Endothelial cell of umbilical vein (primary cell): ENCODE measurements at regions not wholly inside any gene's neighbourhood (a gene's known extent, or its start where the extent isn't known, plus 50 kb on each side); places are given as distances from the start of the nearest gene placed in this dataset.

ENCODE experiments used
- BruUV-seq: library from RNA; stranded (reverse); fragments of 400-500 nt; replicated peaks from 2 replicates; lab custom pipeline; 2021; lab: Mats Ljungman, UMichigan
- CTCF ChIA-PET: fragments of 300-600, 350-600 bp; sonication (Branson Sonifier 250); formaldehyde crosslinking; loops from one replicate; lab custom pipeline; 2021; ENCODE audit warnings: antibody characterized with exemption, inconsistent platforms; lab: Charles Lee
- POLR2A ChIA-PET: fragments of 300-600, 350-600 bp; sonication (Branson Sonifier 250); formaldehyde crosslinking; loops from one replicate; lab custom pipeline; 2021; ENCODE audit warnings: antibody characterized with exemption, inconsistent platforms; lab: Charles Lee
- DNase-seq: peaks from one replicate; pipeline ENCODE4 v3.0.0-alpha.2; 2011; ENCODE audit warnings: low read depth, low spot score
- FAIRE-seq: peaks from 2 replicates; lab custom pipeline; 2011; peaks lifted over from hg19 to GRCh38; lab: Jason Lieb, UNC
- H2AFZ ChIP-seq: 2 replicates; pipeline ENCODE4 v1.6.0; 2012; ENCODE audit warnings: low read depth, low read length, control low read depth, inconsistent platforms
- H3K27ac ChIP-seq: 2 replicates; pipeline ENCODE4 v1.5.1; 2011; ENCODE audit warnings: low read depth, mild to moderate bottlenecking, control low read depth, low read length, moderate library complexity; ENCODE audit not compliant: insufficient read depth
- H3K27me3 ChIP-seq, 2 experiments: 2 replicates each; pipeline versions ENCODE4 v1.6.0 to v1.6.1; 2011; ENCODE audit warnings: low read length in 2 of 2, mixed read lengths in 1 of 2; ENCODE audit not compliant: control insufficient read depth in 2 of 2, insufficient read depth in 2 of 2
- H3K36me3 ChIP-seq, 2 experiments: 2 replicates in 1 of 2; 3 replicates in 1 of 2; pipeline ENCODE4 v1.5.1; 2011; ENCODE audit warnings: low read length in 2 of 2, mild to moderate bottlenecking in 1 of 2, moderate library complexity in 1 of 2; ENCODE audit not compliant: control insufficient read depth in 2 of 2, insufficient read depth in 2 of 2; ENCODE audit errors: extremely low read depth in 1 of 2
- H3K4me1 ChIP-seq: 3 replicates; pipeline ENCODE4 v1.5.1; 2011; ENCODE audit warnings: mild to moderate bottlenecking, low read length; ENCODE audit not compliant: control insufficient read depth, insufficient read depth; ENCODE audit errors: extremely low read depth
- H3K4me2 ChIP-seq: 2 replicates; pipeline ENCODE4 v1.6.1; 2011; ENCODE audit warnings: low read length, control low read depth, mixed read lengths; ENCODE audit not compliant: insufficient read depth
- H3K4me3 ChIP-seq, 3 experiments: fragments of 200-600 bp in 1 of 3; sonication (generic), shearing (Covaris generic) in 1 of 3; replicated peaks in 1 of 3; 2 replicates each; pipeline ENCODE4 v1.5.1; 2011 to 2016; ENCODE audit warnings: control low read depth in 3 of 3, low read length in 3 of 3, mild to moderate bottlenecking in 2 of 3, inconsistent platforms in 1 of 3, low read depth in 1 of 3, moderate library complexity in 1 of 3; ENCODE audit not compliant: insufficient read depth in 1 of 3
- H3K79me2 ChIP-seq: 2 replicates; pipeline ENCODE4 v1.6.0; 2012; ENCODE audit warnings: low read length, inconsistent platforms; ENCODE audit not compliant: control insufficient read depth, insufficient read depth
- H3K9ac ChIP-seq: replicated peaks from 2 replicates; pipeline ENCODE3; 2011; ENCODE audit warnings: low read length, control low read depth; ENCODE audit not compliant: insufficient read depth; ENCODE audit errors: extremely low read depth
- H3K9me1 ChIP-seq: replicated peaks from 3 replicates; pipeline ENCODE4 v1.6.0; 2011; ENCODE audit warnings: mild to moderate bottlenecking, low read length; ENCODE audit not compliant: control insufficient read depth, insufficient read depth; ENCODE audit errors: extremely low read depth
- H3K9me3 ChIP-seq: replicated peaks from 2 replicates; pipeline ENCODE4 v1.5.1; 2012; ENCODE audit warnings: low read length, inconsistent platforms; ENCODE audit not compliant: control insufficient read depth, insufficient read depth
- H4K20me1 ChIP-seq: replicated peaks from 2 replicates; pipeline ENCODE3; 2011; ENCODE audit warnings: mild to moderate bottlenecking, low read length; ENCODE audit not compliant: control insufficient read depth, insufficient read depth; ENCODE audit errors: extremely low read depth
- CTCF ChIP-seq, 2 donors: IDR thresholded peaks; 1 replicate in 1 of 2; 2 replicates in 1 of 2; pipeline ENCODE4 v1.5.1; 2011; ENCODE audit warnings: low read length in 2 of 2, mild to moderate bottlenecking in 2 of 2, moderate library complexity in 2 of 2, control low read depth in 1 of 2, inconsistent platforms in 1 of 2, low read depth in 1 of 2; ENCODE audit not compliant: insufficient read depth in 1 of 2; ENCODE audit errors: extremely low read depth in 1 of 2
- EZH2 ChIP-seq: IDR thresholded peaks from 2 replicates; pipeline ENCODE4 v1.6.1; 2012; ENCODE audit warnings: borderline replicate concordance, low read depth, mild to moderate bottlenecking, moderate library complexity, low read length, inconsistent platforms; ENCODE audit not compliant: severe bottlenecking
- FOS ChIP-seq: IDR thresholded peaks from 2 replicates; pipeline ENCODE4 v1.6.1; 2011; ENCODE audit warnings: mild to moderate bottlenecking, low read length, moderate library complexity, borderline replicate concordance; ENCODE audit not compliant: insufficient read depth
- GATA2 ChIP-seq: IDR thresholded peaks from 2 replicates; pipeline ENCODE4 v1.7.0; 2011; ENCODE audit warnings: low read depth, mild to moderate bottlenecking, moderate library complexity, mixed read lengths, low read length; ENCODE audit not compliant: insufficient read length, insufficient read depth
- JUN ChIP-seq: IDR thresholded peaks from 2 replicates; pipeline ENCODE4 v1.6.1; 2011; ENCODE audit warnings: borderline replicate concordance, low read depth; ENCODE audit not compliant: insufficient read length, insufficient read depth
- MAX ChIP-seq: IDR thresholded peaks from 2 replicates; pipeline ENCODE4 v1.6.1; 2011; ENCODE audit not compliant: insufficient read depth, insufficient read length
- MYC ChIP-seq: IDR thresholded peaks from one replicate; pipeline ENCODE4 v1.6.1; 2011; ENCODE audit warnings: mild to moderate bottlenecking, low read depth, low read length
- POLR2A ChIP-seq: IDR thresholded peaks from 2 replicates; pipeline ENCODE4 v1.6.1; 2012; ENCODE audit warnings: low read depth, mild to moderate bottlenecking, control low read depth, low read length
- POLR2AphosphoS5 ChIP-seq: IDR thresholded peaks from 2 replicates; pipeline ENCODE4 v1.6.1; 2012; ENCODE audit warnings: low read depth, mild to moderate bottlenecking, control low read depth, low read length, moderate library complexity; ENCODE audit not compliant: insufficient read depth
- dilution Hi-C: fragments of 300-500 bp; cut with MboI; formaldehyde crosslinking; loops from one replicate; pipeline ENCODE4 v1.15.0; 2019; ENCODE audit warnings: low sequenced_read_pairs; ENCODE audit not compliant: extremely low pct_ligation_motif_present
- intact Hi-C: fragments of 100-400 bp; cut with micrococcal nuclease; formaldehyde crosslinking; loops from one replicate; pipeline ENCODE4 v1.10.0; 2022

DNA sequence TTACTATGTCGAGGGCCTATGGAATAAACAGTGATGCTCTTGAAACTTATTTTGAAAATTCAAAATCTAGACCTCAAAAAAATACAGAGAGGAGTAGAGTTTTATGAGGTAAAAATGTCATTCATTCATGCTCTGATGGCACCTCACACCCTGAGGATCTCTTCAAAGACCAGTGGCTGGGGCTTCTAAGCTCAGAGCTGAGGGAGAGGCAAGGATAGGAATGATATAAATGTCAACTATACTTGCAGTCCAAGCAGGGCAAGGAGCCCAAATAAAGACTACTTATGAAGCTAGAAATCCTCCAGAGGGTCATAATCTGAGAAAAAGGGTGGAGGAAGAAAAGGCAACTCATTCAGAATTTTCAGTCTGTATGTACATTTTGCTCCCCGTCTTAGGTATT lies 136.7 kb upstream of the CARMIL1 start:
- dilution Hi-C loops, result no loop called here

More for the DNA sequence above, 136.7 kb upstream of the CARMIL1 start:
- no peak for DNase-seq
- ChIA-PET POLR2A (no interaction called here), CTCF (interaction anchor here (1.5 kb wide), 1 partner anchor 32 kb away, joined by 7 read pairs; no protein-coding TSS in a partner anchor)
- TF ChIP-seq FOS (no peak), POLR2A (no peak), EZH2 (no peak), CTCF (IDR thresholded peaks at IDR 0.05; ENCODE audit: extremely low read depth in 1 of 2, insufficient read depth in 1 of 2, low read depth in 1 of 2, low read length in 2 of 2) (no peak), MYC (no peak), GATA2 (no peak), MAX (no peak), POLR2AphosphoS5 (no peak), JUN (no peak)
- no peaks in the 10 kb centered on the region for H3K9me1 ChIP-seq
- H3K4me3 ChIP-seq, result no peak overlapping the region
- intact Hi-C loops, result no loop called here
- BruUV-seq, result no TSS peak
- H3K9me3 ChIP-seq, result no peaks in the 10 kb centered on the region
- H3K27me3 ChIP-seq, result no peaks in the 10 kb centered on the region
- H3K79me2 ChIP-seq, result no peaks in the 10 kb centered on the region
- no peak overlapping the region for H3K4me2 ChIP-seq
- H3K36me3 ChIP-seq, result no peaks in the 10 kb centered on the region
- no peak for FAIRE-seq
- H3K4me1 ChIP-seq, result peaks cover 12% of the 10 kb centered on the region
- H4K20me1 ChIP-seq, result no peaks in the 10 kb centered on the region
- no peak overlapping the region for H2AFZ ChIP-seq
- H3K27ac ChIP-seq, result no peak overlapping the region
- no peak overlapping the region for H3K9ac ChIP-seq
